Mesothelial cell of epicardium (in vitro differentiated cells): ENCODE measurements at regions not wholly inside any gene's neighbourhood (a gene's known extent, or its start where the extent isn't known, plus 50 kb on each side); places are given as distances from the start of the nearest gene placed in this dataset.

ENCODE experiments used
- DNase-seq, 2 experiments: peaks; one replicate each; pipeline ENCODE4 v3.0.0; 2021; ENCODE audit warnings: low spot score in 2 of 2; ENCODE audit not compliant: unreplicated experiment in 2 of 2
- H3K27ac Mint-ChIP-seq: 2 replicates; pipeline ENCODE4 v1.8.0; 2021; ENCODE audit warnings: mixed read lengths
- H3K27me3 Mint-ChIP-seq: 2 replicates; pipeline ENCODE4 v1.8.0; 2021; ENCODE audit warnings: low read depth, mixed read lengths
- H3K36me3 Mint-ChIP-seq: 2 replicates; pipeline ENCODE4 v1.8.0; 2021; ENCODE audit warnings: mixed read lengths
- H3K4me1 Mint-ChIP-seq: 2 replicates; pipeline ENCODE4 v1.8.0; 2021; ENCODE audit warnings: mixed read lengths
- H3K4me3 Mint-ChIP-seq: 2 replicates; pipeline ENCODE4 v1.8.0; 2021; ENCODE audit warnings: mild to moderate bottlenecking, moderate library complexity, mixed read lengths
- H3K9me3 Mint-ChIP-seq: 2 replicates; pipeline ENCODE4 v1.8.0; 2021; ENCODE audit warnings: mixed read lengths
- TF ChIP-seq, protein P1 (sequence below): fragments of 200-600 bp; sonication (generic); IDR thresholded peaks from one replicate; pipeline ENCODE4 v1.5.0; 2021; ENCODE audit warnings: antibody characterized with exemption; ENCODE audit not compliant: unreplicated experiment

GRCh38 chr2:129078548-129078947 is 759.9 kb upstream of the HS6ST1 start:
- H3K9me3 Mint-ChIP-seq = no peaks in the 10 kb centered on the region
- TF ChIP-seq, protein P1, sequence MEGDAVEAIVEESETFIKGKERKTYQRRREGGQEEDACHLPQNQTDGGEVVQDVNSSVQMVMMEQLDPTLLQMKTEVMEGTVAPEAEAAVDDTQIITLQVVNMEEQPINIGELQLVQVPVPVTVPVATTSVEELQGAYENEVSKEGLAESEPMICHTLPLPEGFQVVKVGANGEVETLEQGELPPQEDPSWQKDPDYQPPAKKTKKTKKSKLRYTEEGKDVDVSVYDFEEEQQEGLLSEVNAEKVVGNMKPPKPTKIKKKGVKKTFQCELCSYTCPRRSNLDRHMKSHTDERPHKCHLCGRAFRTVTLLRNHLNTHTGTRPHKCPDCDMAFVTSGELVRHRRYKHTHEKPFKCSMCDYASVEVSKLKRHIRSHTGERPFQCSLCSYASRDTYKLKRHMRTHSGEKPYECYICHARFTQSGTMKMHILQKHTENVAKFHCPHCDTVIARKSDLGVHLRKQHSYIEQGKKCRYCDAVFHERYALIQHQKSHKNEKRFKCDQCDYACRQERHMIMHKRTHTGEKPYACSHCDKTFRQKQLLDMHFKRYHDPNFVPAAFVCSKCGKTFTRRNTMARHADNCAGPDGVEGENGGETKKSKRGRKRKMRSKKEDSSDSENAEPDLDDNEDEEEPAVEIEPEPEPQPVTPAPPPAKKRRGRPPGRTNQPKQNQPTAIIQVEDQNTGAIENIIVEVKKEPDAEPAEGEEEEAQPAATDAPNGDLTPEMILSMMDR = no peak
- H3K27ac Mint-ChIP-seq = no peak overlapping the region
- no peak for DNase-seq
- H3K36me3 Mint-ChIP-seq = no peaks in the 10 kb centered on the region
- H3K4me1 Mint-ChIP-seq = peaks cover 21% of the 10 kb centered on the region
- H3K4me3 Mint-ChIP-seq = no peak overlapping the region
- H3K27me3 Mint-ChIP-seq = no peaks in the 10 kb centered on the region

- DNase-seq = no peak
Observed at GRCh38 chr2:129080715-129081476, 762.2 kb upstream of the HS6ST1 start.

GRCh38 chr2:129085386-129085785 is 766.7 kb upstream of the HS6ST1 start:
- H3K36me3 Mint-ChIP-seq = no peaks in the 10 kb centered on the region
- peaks cover 38% of the 10 kb centered on the region for H3K4me1 Mint-ChIP-seq
- H3K27me3 Mint-ChIP-seq = no peaks in the 10 kb centered on the region
- TF ChIP-seq, protein P1 = no peak
- no peak overlapping the region for H3K4me3 Mint-ChIP-seq
- peak overlapping the region; percentile 80 for H3K27ac Mint-ChIP-seq
- no peak for DNase-seq
- H3K9me3 Mint-ChIP-seq = no peaks in the 10 kb centered on the region

More at GRCh38 chr2:129080715-129081476, 762.2 kb upstream of the HS6ST1 start:
- TF ChIP-seq, protein P1 = no peak
- peaks cover 16% of the 10 kb centered on the region for H3K4me1 Mint-ChIP-seq
- H3K9me3 Mint-ChIP-seq = no peaks in the 10 kb centered on the region
- peak overlapping the region; percentile 64 for H3K27ac Mint-ChIP-seq
- H3K4me3 Mint-ChIP-seq = no peak overlapping the region
- H3K36me3 Mint-ChIP-seq = no peaks in the 10 kb centered on the region
- no peaks in the 10 kb centered on the region for H3K27me3 Mint-ChIP-seq

DNA sequence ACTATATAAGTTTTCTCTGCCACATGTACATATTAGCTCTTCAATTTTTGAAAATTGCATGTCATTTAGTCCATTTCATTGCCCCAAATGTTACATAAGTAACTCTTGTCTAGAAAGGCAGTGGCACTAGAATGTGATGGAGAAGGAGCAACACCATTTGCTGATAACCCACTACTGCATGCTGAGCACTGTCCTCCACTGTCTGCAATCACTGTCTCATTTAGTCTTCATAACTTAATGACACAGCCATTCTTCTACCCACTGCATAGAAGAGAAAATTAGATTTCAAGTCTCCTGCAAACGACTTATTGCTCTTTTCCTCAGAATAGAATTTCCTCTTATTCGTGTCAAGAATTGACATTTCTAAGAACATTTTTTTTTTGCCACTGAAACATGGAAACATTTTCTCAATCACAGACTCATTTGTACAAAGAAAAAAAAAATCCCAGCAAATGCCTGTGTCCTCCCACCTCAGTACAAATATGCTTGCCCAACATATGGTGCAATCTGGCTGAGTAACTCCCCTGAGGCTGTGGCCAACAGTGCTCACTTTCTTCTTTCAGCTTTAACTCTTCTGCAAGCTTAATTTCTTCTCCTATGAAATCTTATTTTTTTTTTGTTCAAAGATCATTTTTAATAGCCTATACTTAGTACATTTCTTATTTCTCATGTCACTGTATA is 768.6 kb upstream of the HS6ST1 start:
- H3K4me3 Mint-ChIP-seq = no peak overlapping the region
- peaks cover 39% of the 10 kb centered on the region for H3K4me1 Mint-ChIP-seq
- no peaks in the 10 kb centered on the region for H3K27me3 Mint-ChIP-seq
- no peaks in the 10 kb centered on the region for H3K36me3 Mint-ChIP-seq
- TF ChIP-seq, protein P1 = no peak
- DNase-seq = no peak
- no peaks in the 10 kb centered on the region for H3K9me3 Mint-ChIP-seq
- peak overlapping the region; percentile 36 for H3K27ac Mint-ChIP-seq

- DNase-seq = no peak
- Mint-ChIP-seq H3K27ac (no peak overlapping the region), H3K4me1 (peaks cover 30% of the 10 kb centered on the region), H3K9me3 (no peaks in the 10 kb centered on the region), H3K27me3 (no peaks in the 10 kb centered on the region), H3K4me3 (no peak overlapping the region), H3K36me3 (no peaks in the 10 kb centered on the region)
- TF ChIP-seq, protein P1 = no peak
Observed at GRCh38 chr2:129091620-129092019, 773.0 kb upstream of the HS6ST1 start.
